Transverse colon (tissue), 3 donors: ENCODE measurements at regions not wholly inside any gene's neighbourhood (a gene's known extent, or its start where the extent isn't known, plus 50 kb on each side); places are given as distances from the start of the nearest gene placed in this dataset.

Source experiments
- POLR2A ChIP-seq: fragments of 450-650 bp; IDR thresholded peaks from one replicate; pipeline ENCODE4 v1.6.1; 2016; ENCODE audit warnings: antibody characterized with exemption, mild to moderate bottlenecking, moderate library complexity
- TF ChIP-seq, protein P1 (sequence below), 5 experiments: fragments of 200-600 bp in 3 of 5; fragments of 450-650 bp in 2 of 5; sonication (generic) in 3 of 5; IDR thresholded peaks; 1 replicate in 2 of 5; 2 replicates in 3 of 5; pipeline ENCODE4 v1.5.1; 2016 to 2017; ENCODE audit warnings: antibody characterized with exemption in 5 of 5, inconsistent platforms in 3 of 5, mild to moderate bottlenecking in 2 of 5, moderate library complexity in 1 of 5

DNA sequence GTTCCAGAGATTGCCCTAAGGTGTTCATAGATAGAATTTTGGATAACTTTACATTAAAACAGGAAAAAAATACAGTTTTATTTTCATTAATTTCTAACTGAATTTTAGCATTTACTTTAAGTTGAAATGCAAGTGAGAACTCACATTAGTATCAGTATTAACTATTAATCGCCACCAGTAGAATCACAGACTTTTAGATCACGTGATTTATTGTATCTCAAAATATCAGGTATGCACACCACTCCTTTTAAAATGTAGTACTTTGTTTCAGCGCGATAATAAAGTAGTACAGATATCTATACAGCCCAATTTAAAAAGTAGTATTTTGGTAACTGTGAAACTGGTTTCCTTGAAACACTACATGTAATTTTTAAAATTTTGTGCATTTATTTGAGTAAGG lies 978.7 kb downstream of the DNAH5 start:
- TF ChIP-seq POLR2A: no peak
- TF ChIP-seq, protein P1, sequence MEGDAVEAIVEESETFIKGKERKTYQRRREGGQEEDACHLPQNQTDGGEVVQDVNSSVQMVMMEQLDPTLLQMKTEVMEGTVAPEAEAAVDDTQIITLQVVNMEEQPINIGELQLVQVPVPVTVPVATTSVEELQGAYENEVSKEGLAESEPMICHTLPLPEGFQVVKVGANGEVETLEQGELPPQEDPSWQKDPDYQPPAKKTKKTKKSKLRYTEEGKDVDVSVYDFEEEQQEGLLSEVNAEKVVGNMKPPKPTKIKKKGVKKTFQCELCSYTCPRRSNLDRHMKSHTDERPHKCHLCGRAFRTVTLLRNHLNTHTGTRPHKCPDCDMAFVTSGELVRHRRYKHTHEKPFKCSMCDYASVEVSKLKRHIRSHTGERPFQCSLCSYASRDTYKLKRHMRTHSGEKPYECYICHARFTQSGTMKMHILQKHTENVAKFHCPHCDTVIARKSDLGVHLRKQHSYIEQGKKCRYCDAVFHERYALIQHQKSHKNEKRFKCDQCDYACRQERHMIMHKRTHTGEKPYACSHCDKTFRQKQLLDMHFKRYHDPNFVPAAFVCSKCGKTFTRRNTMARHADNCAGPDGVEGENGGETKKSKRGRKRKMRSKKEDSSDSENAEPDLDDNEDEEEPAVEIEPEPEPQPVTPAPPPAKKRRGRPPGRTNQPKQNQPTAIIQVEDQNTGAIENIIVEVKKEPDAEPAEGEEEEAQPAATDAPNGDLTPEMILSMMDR (IDR thresholded peaks at IDR 0.05): no peak
